DOHH2 (cell line): ENCODE measurements at regions not wholly inside any gene's neighbourhood (a gene's known extent, or its start where the extent isn't known, plus 50 kb on each side); places are given as distances from the start of the nearest gene placed in this dataset.

ENCODE experiments used
- H3F3A ChIP-seq: fragments of 200-600 bp; sonication (generic), shearing (Covaris generic); 2 replicates; pipeline ENCODE4 v1.6.0; 2016; ENCODE audit warnings: antibody characterized with exemption, mild to moderate bottlenecking; ENCODE audit not compliant: control insufficient read depth, insufficient read depth
- H3K27ac ChIP-seq: fragments of 200-600 bp; sonication (generic); 2 replicates; pipeline ENCODE4 v1.5.1; 2014; ENCODE audit warnings: low read depth, mild to moderate bottlenecking, low read length, moderate library complexity
- H3K27me3 ChIP-seq: fragments of 200-600 bp; sonication (generic); 2 replicates; pipeline ENCODE4 v1.6.1; 2014; ENCODE audit warnings: mild to moderate bottlenecking, low read length, mixed read lengths; ENCODE audit not compliant: control insufficient read depth
- H3K36me3 ChIP-seq: fragments of 200-600 bp; sonication (generic); 2 replicates; pipeline ENCODE4 v1.6.1; 2014; ENCODE audit warnings: mild to moderate bottlenecking, low read length, moderate library complexity, mixed read lengths; ENCODE audit not compliant: control insufficient read depth
- H3K4me1 ChIP-seq: fragments of 200-600 bp; sonication (generic); 2 replicates; pipeline ENCODE4 v1.6.1; 2014; ENCODE audit warnings: mild to moderate bottlenecking, low read length, mixed read lengths; ENCODE audit not compliant: control insufficient read depth
- H3K4me2 ChIP-seq: fragments of 200-600 bp; sonication (generic); 2 replicates; pipeline ENCODE4 v1.6.0; 2014; ENCODE audit warnings: mild to moderate bottlenecking, low read length, moderate library complexity
- H3K4me3 ChIP-seq: fragments of 200-600 bp; sonication (generic); 2 replicates; pipeline ENCODE4 v1.5.1; 2014; ENCODE audit warnings: mild to moderate bottlenecking, low read length, mixed read lengths
- H3K79me2 ChIP-seq: fragments of 200-600 bp; sonication (generic); 2 replicates; pipeline ENCODE4 v1.6.1; 2014; ENCODE audit warnings: mild to moderate bottlenecking, low read length, mixed read lengths; ENCODE audit not compliant: control insufficient read depth
- H3K9me2 ChIP-seq: fragments of 200-600 bp; sonication (generic); replicated peaks from 2 replicates; pipeline ENCODE4 v1.6.1; 2014; ENCODE audit warnings: mild to moderate bottlenecking, low read length, mixed read lengths; ENCODE audit not compliant: control insufficient read depth
- H3K9me3 ChIP-seq: fragments of 200-600 bp; sonication (generic); 2 replicates; pipeline ENCODE4 v1.6.1; 2014; ENCODE audit warnings: antibody characterized with exemption, low read length, mixed read lengths; ENCODE audit not compliant: control insufficient read depth, insufficient read depth
- H4K20me1 ChIP-seq: fragments of 200-600 bp; sonication (generic); 2 replicates; pipeline ENCODE4 v1.6.0; 2014; ENCODE audit warnings: low read depth, mild to moderate bottlenecking, antibody characterized with exemption, low read length, moderate library complexity; ENCODE audit not compliant: control insufficient read depth, insufficient read depth
- EZH2phosphoT487 ChIP-seq: fragments of 200-600 bp; sonication (generic); IDR thresholded peaks from 2 replicates; pipeline ENCODE4 v1.6.1; 2017; ENCODE audit warnings: borderline replicate concordance, mild to moderate bottlenecking, antibody characterized with exemption, low read length, moderate library complexity, mixed read lengths
- TF ChIP-seq, protein P1 (sequence below): fragments of 200-600 bp; sonication (generic); IDR thresholded peaks from one replicate; pipeline ENCODE4 v1.5.1; 2014; ENCODE audit warnings: antibody characterized with exemption, mild to moderate bottlenecking, low read depth, low read length; ENCODE audit not compliant: poor library complexity, severe bottlenecking

DNA sequence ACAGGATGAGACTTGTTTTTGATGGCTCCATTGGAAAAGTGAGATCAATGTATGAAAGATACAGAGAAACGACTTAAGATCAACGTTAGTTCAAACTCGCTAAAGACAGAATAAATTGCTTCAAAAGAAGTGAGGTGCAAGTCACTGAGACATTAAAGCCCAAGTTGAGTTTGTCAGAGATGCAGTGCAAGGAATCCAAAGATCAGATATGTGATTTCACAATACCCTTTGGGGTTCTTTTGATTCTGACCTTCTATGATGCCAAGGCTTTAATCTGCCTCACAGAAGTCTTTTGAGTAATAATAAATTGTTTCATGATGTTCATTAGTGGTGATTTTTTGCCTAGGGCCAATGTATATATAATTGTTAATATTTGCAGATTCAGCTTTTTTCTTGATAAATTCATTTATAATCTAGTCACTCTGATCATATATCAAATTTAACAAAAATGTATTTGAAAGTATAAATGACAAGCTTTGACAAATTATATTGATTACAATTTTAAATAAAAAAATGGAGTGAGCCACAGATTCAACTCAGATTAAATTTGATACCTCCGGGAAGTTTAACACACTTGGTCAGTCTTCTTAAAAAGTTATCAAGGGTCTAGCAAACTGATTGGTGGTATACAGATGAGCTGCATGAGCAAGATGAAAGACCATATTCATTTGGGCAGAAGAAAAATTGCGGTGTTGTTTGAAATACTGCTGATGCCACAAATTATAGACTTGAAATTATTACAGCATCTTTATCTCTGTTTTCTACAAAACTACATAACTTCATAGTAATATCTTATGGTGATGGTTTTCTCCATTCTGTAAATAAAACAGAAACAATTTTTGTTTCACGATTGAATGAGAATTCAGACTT, 144.8 kb upstream of the FAR2 start:
- no peak overlapping the region for H3K27ac ChIP-seq
- H3K36me3 ChIP-seq, result no peaks in the 10 kb centered on the region
- H3K27me3 ChIP-seq, result 0 out of 2 replicates have a peak, but pooled peaks cover 4% of the 10 kb centered on the region
- H4K20me1 ChIP-seq, result no peaks in the 10 kb centered on the region
- H3K79me2 ChIP-seq, result no peaks in the 10 kb centered on the region
- no peak overlapping the region for H3K4me2 ChIP-seq
- no peaks in the 10 kb centered on the region for H3K4me1 ChIP-seq
- no peaks in the 10 kb centered on the region; the same call in 1 of the 2 replicates for H3K9me3 ChIP-seq
- no peaks in the 10 kb centered on the region for H3F3A ChIP-seq
- H3K9me2 ChIP-seq, result no peaks in the 10 kb centered on the region
- no peak for TF ChIP-seq EZH2phosphoT487
- TF ChIP-seq, protein P1, sequence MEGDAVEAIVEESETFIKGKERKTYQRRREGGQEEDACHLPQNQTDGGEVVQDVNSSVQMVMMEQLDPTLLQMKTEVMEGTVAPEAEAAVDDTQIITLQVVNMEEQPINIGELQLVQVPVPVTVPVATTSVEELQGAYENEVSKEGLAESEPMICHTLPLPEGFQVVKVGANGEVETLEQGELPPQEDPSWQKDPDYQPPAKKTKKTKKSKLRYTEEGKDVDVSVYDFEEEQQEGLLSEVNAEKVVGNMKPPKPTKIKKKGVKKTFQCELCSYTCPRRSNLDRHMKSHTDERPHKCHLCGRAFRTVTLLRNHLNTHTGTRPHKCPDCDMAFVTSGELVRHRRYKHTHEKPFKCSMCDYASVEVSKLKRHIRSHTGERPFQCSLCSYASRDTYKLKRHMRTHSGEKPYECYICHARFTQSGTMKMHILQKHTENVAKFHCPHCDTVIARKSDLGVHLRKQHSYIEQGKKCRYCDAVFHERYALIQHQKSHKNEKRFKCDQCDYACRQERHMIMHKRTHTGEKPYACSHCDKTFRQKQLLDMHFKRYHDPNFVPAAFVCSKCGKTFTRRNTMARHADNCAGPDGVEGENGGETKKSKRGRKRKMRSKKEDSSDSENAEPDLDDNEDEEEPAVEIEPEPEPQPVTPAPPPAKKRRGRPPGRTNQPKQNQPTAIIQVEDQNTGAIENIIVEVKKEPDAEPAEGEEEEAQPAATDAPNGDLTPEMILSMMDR, result no peak
- no peak overlapping the region for H3K4me3 ChIP-seq

DNA sequence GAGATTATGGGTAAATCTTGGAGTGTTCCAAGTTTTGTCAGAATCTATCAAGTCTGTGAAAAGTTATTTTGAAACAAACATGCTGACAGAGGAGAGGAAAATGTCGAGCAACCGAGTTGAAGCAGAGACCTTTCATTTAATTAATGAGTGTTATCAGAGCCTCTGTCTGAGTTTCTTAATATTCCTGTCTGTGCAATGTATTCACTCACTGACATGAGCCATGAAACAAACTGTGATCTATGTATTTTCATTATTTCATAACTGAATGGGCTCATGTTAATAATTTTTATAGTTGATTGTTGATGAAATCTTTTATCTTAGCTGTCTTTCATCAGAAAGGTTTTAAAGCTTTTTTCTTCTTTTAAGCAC, 144.2 kb upstream of the FAR2 start:
- Histone ChIP-seq H3K4me3 (no peak overlapping the region), H3K79me2 (no peaks in the 10 kb centered on the region), H3K4me1 (no peaks in the 10 kb centered on the region), H3F3A (no peaks in the 10 kb centered on the region), H4K20me1 (no peaks in the 10 kb centered on the region), H3K27me3 (0 out of 2 replicates have a peak, but pooled peaks cover 4% of the 10 kb centered on the region), H3K27ac (no peak overlapping the region), H3K36me3 (no peaks in the 10 kb centered on the region), H3K9me2 (no peaks in the 10 kb centered on the region), H3K4me2 (no peak overlapping the region), H3K9me3 (no peaks in the 10 kb centered on the region; the same call in 1 of the 2 replicates)
- TF ChIP-seq, protein P1, result no peak
- TF ChIP-seq EZH2phosphoT487, result no peak

DNA sequence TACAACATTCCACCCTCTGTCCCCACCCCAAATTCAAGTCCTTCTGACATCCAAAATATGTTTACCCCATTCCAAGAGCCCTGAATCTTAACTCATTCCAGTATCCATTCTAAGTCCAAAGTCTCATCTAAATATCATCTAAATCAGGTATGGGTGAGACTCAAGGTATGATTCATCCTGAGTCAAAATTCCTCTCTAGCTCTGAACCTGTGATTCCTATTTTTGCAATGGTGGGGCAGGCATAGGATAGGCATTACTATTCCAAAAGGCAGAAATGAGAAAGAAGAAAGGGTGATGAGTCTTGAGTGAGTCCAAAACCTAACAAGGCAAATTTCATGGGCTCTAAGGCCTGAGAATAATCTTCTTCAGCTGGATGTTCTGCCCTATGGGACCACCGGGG, 140.3 kb upstream of the FAR2 start:
- Histone ChIP-seq H3K27ac (no peak overlapping the region), H3K4me3 (no peak overlapping the region), H3F3A (no peaks in the 10 kb centered on the region), H4K20me1 (no peaks in the 10 kb centered on the region), H3K4me1 (no peaks in the 10 kb centered on the region), H3K79me2 (no peaks in the 10 kb centered on the region), H3K9me2 (no peaks in the 10 kb centered on the region), H3K4me2 (no peak overlapping the region), H3K27me3 (no peaks in the 10 kb centered on the region), H3K9me3 (no peaks in the 10 kb centered on the region; the same call in 1 of the 2 replicates), H3K36me3 (no peaks in the 10 kb centered on the region)
- TF ChIP-seq, protein P1, result no peak
- TF ChIP-seq EZH2phosphoT487, result no peak
